SK-N-SH (cell line): ENCODE measurements at regions not wholly inside any gene's neighbourhood (a gene's known extent, or its start where the extent isn't known, plus 50 kb on each side); places are given as distances from the start of the nearest gene placed in this dataset.

ENCODE experiments used
- CTCF ChIA-PET: fragments of 300-600, 350-600 bp; formaldehyde crosslinking; extraction: SDS; loops from one replicate; lab custom pipeline; 2021; lab: Yijun Ruan, JAX
- POLR2A ChIA-PET: fragments of 350-600 bp; sonication (Branson Sonifier 250); formaldehyde crosslinking; extraction: SDS; loops from one replicate; lab custom pipeline; 2020; ENCODE audit warnings: antibody characterized with exemption, inconsistent platforms; lab: Yijun Ruan, JAX
- DNase-seq: peaks from one replicate; pipeline ENCODE4 v3.0.0; 2012
- H2AFZ ChIP-seq: fragments of 200-600 bp; sonication (generic); 2 replicates; pipeline ENCODE4 v1.8.1; 2016; ENCODE audit warnings: antibody characterized with exemption, mild to moderate bottlenecking, low read depth
- H3F3A ChIP-seq: fragments of 200-600 bp; sonication (generic); replicated peaks from 2 replicates; pipeline ENCODE3; 2016; ENCODE audit warnings: antibody characterized with exemption, mild to moderate bottlenecking; ENCODE audit not compliant: insufficient read depth
- H3K27ac ChIP-seq, 2 experiments: fragments of 200-500 bp in 1 of 2; fragments of 200-600 bp in 1 of 2; sonication (Bioruptor generic) in 1 of 2; sonication (generic), shearing (Covaris generic) in 1 of 2; 2 replicates each; pipeline versions ENCODE4 v1.5.1 to v1.6.1; 2014 to 2016; ENCODE audit warnings: low read depth in 2 of 2, inconsistent platforms in 1 of 2, low read length in 1 of 2, mild to moderate bottlenecking in 1 of 2, mixed read lengths in 1 of 2
- H3K27me3 ChIP-seq: fragments of 200-600 bp; sonication (generic), shearing (Covaris generic); 2 replicates; pipeline ENCODE4 v1.6.1; 2016; ENCODE audit warnings: mixed run types; ENCODE audit not compliant: insufficient read depth
- H3K36me3 ChIP-seq, 2 experiments: fragments of 200-500 bp in 1 of 2; fragments of 200-600 bp in 1 of 2; sonication (Bioruptor generic) in 1 of 2; sonication (generic) in 1 of 2; replicated peaks in 1 of 2; 2 replicates each; pipeline versions ENCODE3 to v1.5.1; 2014 to 2016; ENCODE audit warnings: low read length in 1 of 2, mild to moderate bottlenecking in 1 of 2; ENCODE audit not compliant: insufficient read depth in 2 of 2, control insufficient read depth in 1 of 2
- H3K4me1 ChIP-seq, 2 experiments: fragments of 200-500 bp in 1 of 2; fragments of 200-600 bp in 1 of 2; sonication (Bioruptor generic) in 1 of 2; sonication (generic), shearing (Covaris generic) in 1 of 2; 2 replicates each; pipeline versions ENCODE4 v1.5.1 to v1.6.1; 2014 to 2016; ENCODE audit warnings: low read depth in 1 of 2, low read length in 1 of 2, mixed run types in 1 of 2; ENCODE audit not compliant: insufficient read depth in 2 of 2, control insufficient read depth in 1 of 2
- H3K4me2 ChIP-seq: fragments of 200-600 bp; sonication (generic), shearing (Covaris generic); 2 replicates; pipeline ENCODE4 v1.6.1; 2017; ENCODE audit warnings: mixed run types
- H3K4me3 ChIP-seq, 2 experiments: fragments of 200-500 bp in 1 of 2; fragments of 200-600 bp in 1 of 2; sonication (Bioruptor generic) in 1 of 2; sonication (generic), shearing (Covaris generic) in 1 of 2; 2 replicates each; pipeline versions ENCODE4 v1.5.1 to v1.8.1; 2014 to 2016; ENCODE audit warnings: low read depth in 2 of 2, inconsistent platforms in 1 of 2, low read length in 1 of 2, mild to moderate bottlenecking in 1 of 2, mixed read lengths in 1 of 2, moderate library complexity in 1 of 2
- H3K79me2 ChIP-seq: fragments of 200-600 bp; sonication (generic); 2 replicates; pipeline ENCODE4 v1.8.1; 2017; ENCODE audit warnings: mild to moderate bottlenecking; ENCODE audit not compliant: insufficient read depth
- H3K9ac ChIP-seq: fragments of 200-600 bp; sonication (generic); 2 replicates; pipeline ENCODE4 v1.6.1; 2017; ENCODE audit warnings: mixed run types
- H3K9me2 ChIP-seq: fragments of 200-600 bp; sonication (generic); 2 replicates; pipeline ENCODE4 v1.6.1; 2017; ENCODE audit warnings: mixed run types
- H3K9me3 ChIP-seq: fragments of 200-600 bp; sonication (generic); 2 replicates; pipeline ENCODE4 v1.6.1; 2017; ENCODE audit warnings: mixed run types, mild to moderate bottlenecking, moderate library complexity
- H4K20me1 ChIP-seq: fragments of 200-600 bp; sonication (generic); 2 replicates; pipeline ENCODE4 v1.6.1; 2017; ENCODE audit warnings: mild to moderate bottlenecking, mixed run types; ENCODE audit not compliant: insufficient read depth
- CHD2 ChIP-seq: fragments of 150-350 bp; IDR thresholded peaks from 2 replicates; pipeline ENCODE4 v1.6.1; 2018; ENCODE audit warnings: low read length; ENCODE audit not compliant: partially characterized antibody
- FOXM1 ChIP-seq: IDR thresholded peaks from 2 replicates; pipeline ENCODE4 v1.4.0; 2012; ENCODE audit warnings: low read depth, mild to moderate bottlenecking
- GABPA ChIP-seq: IDR thresholded peaks from 2 replicates; pipeline ENCODE4 v1.4.0; 2012; ENCODE audit warnings: low read depth, mild to moderate bottlenecking
- JUND ChIP-seq: IDR thresholded peaks from 2 replicates; pipeline ENCODE4 v1.4.0; 2012
- MXI1 ChIP-seq: IDR thresholded peaks from 2 replicates; pipeline ENCODE4 v1.6.1; 2012; ENCODE audit warnings: mild to moderate bottlenecking, low read depth, low read length, improper control_type of control experiment
- NFIC ChIP-seq: IDR thresholded peaks from 2 replicates; pipeline ENCODE4 v1.4.0; 2012; ENCODE audit warnings: borderline replicate concordance
- POLR2AphosphoS5 ChIP-seq: IDR thresholded peaks from 2 replicates; pipeline ENCODE4 v1.6.1; 2012; ENCODE audit warnings: low read depth, low read length
- RCOR1 ChIP-seq: fragments of 150-350 bp; IDR thresholded peaks from 2 replicates; pipeline ENCODE4 v1.6.1; 2017; ENCODE audit warnings: antibody characterized with exemption, low read length
- RFX5 ChIP-seq: IDR thresholded peaks from 2 replicates; pipeline ENCODE4 v1.6.1; 2012; ENCODE audit warnings: mild to moderate bottlenecking, improper control_type of control experiment, low read length
- SMC3 ChIP-seq: IDR thresholded peaks from 2 replicates; pipeline ENCODE4 v1.6.1; 2012; ENCODE audit warnings: low read depth, low read length, improper control_type of control experiment
- TCF12 ChIP-seq: IDR thresholded peaks from 2 replicates; pipeline ENCODE4 v1.4.0; 2012
- TEAD4 ChIP-seq: IDR thresholded peaks from 2 replicates; pipeline ENCODE4 v1.4.0; 2012; ENCODE audit warnings: mild to moderate bottlenecking, borderline replicate concordance; ENCODE audit not compliant: insufficient read depth
- WGBS: methylation state at CpG from one replicate; pipeline ENCODE4 v1.1.6; 2017; ENCODE audit warnings: low lambda C conversion rate; 5-methylcytosine and 5-hydroxymethylcytosine counted together
- TF ChIP-seq, protein P1 (sequence below): IDR thresholded peaks from 2 replicates; pipeline ENCODE4 v1.4.0; 2012; ENCODE audit warnings: low read depth, borderline replicate concordance
- TF ChIP-seq, protein P2 (sequence below): IDR thresholded peaks from 2 replicates; pipeline ENCODE4 v1.4.0; 2012; ENCODE audit warnings: low read depth
- TF ChIP-seq, protein P3 (sequence below): fragments of 150-350 bp; IDR thresholded peaks from 2 replicates; pipeline ENCODE4 v1.6.1; 2017; ENCODE audit warnings: antibody characterized with exemption, low read length, low read depth, borderline replicate concordance
- TF ChIP-seq, protein P4 (sequence below): IDR thresholded peaks from 2 replicates; pipeline ENCODE4 v1.6.1; 2012; ENCODE audit warnings: mild to moderate bottlenecking, low read depth, low read length, moderate library complexity
- TF ChIP-seq, protein P5 (sequence below): fragments of 200-600 bp; sonication (generic); IDR thresholded peaks from 2 replicates; pipeline ENCODE4 v1.6.1; 2017; ENCODE audit warnings: antibody characterized with exemption, mild to moderate bottlenecking, moderate library complexity
- TF ChIP-seq, protein P6 (sequence below): IDR thresholded peaks from 2 replicates; pipeline ENCODE4 v1.4.0; 2012; ENCODE audit warnings: low read depth, borderline replicate concordance

DNA sequence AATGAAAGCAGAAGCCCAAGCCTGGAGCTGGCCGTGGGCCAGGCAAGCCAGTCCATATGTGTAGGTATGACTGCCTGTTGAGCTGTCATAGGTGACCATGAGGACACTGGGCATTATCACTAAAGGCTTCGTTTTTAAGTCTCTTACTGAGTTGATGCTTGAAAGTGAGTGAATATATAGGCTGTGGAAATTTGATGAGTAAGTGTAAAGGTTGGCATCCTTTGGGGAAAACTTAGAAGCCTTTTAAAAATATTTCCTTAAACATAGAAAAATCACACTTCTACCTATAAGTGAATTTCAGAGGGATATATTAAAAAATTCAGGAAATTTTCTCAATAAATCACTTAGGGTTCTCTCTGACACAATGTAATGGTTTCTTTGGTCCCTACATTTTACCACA, 396.5 kb downstream of the FOXG1 start:
- H3K9me2 ChIP-seq, result no peaks in the 10 kb centered on the region
- H3K79me2 ChIP-seq, result no peaks in the 10 kb centered on the region
- WGBS, result 0% methylated on average over 2 of the region's 2 CpGs
- H3K9me3 ChIP-seq, result no peaks in the 10 kb centered on the region
- DNase-seq, result no peak
- no peak overlapping the region for H3K27ac ChIP-seq
- H4K20me1 ChIP-seq, result no peaks in the 10 kb centered on the region
- TF ChIP-seq, protein P1, sequence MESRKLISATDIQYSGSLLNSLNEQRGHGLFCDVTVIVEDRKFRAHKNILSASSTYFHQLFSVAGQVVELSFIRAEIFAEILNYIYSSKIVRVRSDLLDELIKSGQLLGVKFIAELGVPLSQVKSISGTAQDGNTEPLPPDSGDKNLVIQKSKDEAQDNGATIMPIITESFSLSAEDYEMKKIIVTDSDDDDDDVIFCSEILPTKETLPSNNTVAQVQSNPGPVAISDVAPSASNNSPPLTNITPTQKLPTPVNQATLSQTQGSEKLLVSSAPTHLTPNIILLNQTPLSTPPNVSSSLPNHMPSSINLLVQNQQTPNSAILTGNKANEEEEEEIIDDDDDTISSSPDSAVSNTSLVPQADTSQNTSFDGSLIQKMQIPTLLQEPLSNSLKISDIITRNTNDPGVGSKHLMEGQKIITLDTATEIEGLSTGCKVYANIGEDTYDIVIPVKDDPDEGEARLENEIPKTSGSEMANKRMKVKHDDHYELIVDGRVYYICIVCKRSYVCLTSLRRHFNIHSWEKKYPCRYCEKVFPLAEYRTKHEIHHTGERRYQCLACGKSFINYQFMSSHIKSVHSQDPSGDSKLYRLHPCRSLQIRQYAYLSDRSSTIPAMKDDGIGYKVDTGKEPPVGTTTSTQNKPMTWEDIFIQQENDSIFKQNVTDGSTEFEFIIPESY, result no peak
- no peak for TF ChIP-seq RCOR1
- TF ChIP-seq FOXM1, result no peak
- POLR2A ChIA-PET, result no interaction called here
- H3F3A ChIP-seq, result no peaks in the 10 kb centered on the region
- no peak overlapping the region for H3K4me3 ChIP-seq
- H3K27me3 ChIP-seq, result no peaks in the 10 kb centered on the region; the same call in 1 of the 2 replicates
- H3K9ac ChIP-seq, result no peak overlapping the region
- CTCF ChIA-PET, result no interaction called here
- no peaks in the 10 kb centered on the region for H3K4me1 ChIP-seq
- H3K4me2 ChIP-seq, result no peak overlapping the region
- no peaks in the 10 kb centered on the region for H3K36me3 ChIP-seq
- H2AFZ ChIP-seq, result no peak overlapping the region

DNA sequence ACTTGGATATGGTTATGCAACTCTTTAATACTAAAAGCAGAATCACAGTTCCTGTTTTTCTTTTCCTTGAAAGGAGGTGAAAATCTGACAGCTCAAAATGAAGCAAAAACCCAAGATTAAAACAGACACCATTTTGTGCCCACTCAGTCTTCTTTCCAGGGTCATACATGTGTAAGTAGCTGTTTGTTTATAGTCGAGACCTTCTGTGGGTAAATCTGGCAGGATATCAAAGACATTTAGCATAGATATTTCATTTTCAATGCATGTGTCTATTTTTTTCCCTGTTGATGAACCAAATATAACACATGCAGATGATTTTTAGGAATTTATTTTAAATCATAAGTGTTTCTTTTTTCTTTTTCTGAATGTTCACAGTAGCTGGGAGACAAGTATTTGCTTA, 398.8 kb downstream of the FOXG1 start:
- Histone ChIP-seq H3K4me1 (no peaks in the 10 kb centered on the region), H3K27me3 (no peaks in the 10 kb centered on the region; the same call in 1 of the 2 replicates), H3K4me3 (no peak overlapping the region), H4K20me1 (no peaks in the 10 kb centered on the region), H3K4me2 (no peak overlapping the region), H3K9ac (no peak overlapping the region), H3K36me3 (no peaks in the 10 kb centered on the region), H2AFZ (no peak overlapping the region), H3F3A (no peaks in the 10 kb centered on the region), H3K9me2 (no peaks in the 10 kb centered on the region), H3K9me3 (no peaks in the 10 kb centered on the region), H3K27ac (no peak overlapping the region), H3K79me2 (no peaks in the 10 kb centered on the region)
- CTCF ChIA-PET, result interaction anchor here (1.2 kb wide), 1 partner anchor 12 kb away, joined by 3 read pairs; no protein-coding TSS in a partner anchor
- TF ChIP-seq, protein P2, sequence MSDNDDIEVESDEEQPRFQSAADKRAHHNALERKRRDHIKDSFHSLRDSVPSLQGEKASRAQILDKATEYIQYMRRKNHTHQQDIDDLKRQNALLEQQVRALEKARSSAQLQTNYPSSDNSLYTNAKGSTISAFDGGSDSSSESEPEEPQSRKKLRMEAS, result no peak
- TF ChIP-seq FOXM1 (no peak), GABPA (no peak), RCOR1 (no peak), MXI1 (no peak), NFIC (no peak), TEAD4 (no peak), JUND (no peak), TCF12 (no peak), RFX5 (no peak), CHD2 (no peak), POLR2AphosphoS5 (no peak), SMC3 (no peak)
- TF ChIP-seq, protein P3, sequence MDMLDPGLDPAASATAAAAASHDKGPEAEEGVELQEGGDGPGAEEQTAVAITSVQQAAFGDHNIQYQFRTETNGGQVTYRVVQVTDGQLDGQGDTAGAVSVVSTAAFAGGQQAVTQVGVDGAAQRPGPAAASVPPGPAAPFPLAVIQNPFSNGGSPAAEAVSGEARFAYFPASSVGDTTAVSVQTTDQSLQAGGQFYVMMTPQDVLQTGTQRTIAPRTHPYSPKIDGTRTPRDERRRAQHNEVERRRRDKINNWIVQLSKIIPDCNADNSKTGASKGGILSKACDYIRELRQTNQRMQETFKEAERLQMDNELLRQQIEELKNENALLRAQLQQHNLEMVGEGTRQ, result no peak
- TF ChIP-seq, protein P4, sequence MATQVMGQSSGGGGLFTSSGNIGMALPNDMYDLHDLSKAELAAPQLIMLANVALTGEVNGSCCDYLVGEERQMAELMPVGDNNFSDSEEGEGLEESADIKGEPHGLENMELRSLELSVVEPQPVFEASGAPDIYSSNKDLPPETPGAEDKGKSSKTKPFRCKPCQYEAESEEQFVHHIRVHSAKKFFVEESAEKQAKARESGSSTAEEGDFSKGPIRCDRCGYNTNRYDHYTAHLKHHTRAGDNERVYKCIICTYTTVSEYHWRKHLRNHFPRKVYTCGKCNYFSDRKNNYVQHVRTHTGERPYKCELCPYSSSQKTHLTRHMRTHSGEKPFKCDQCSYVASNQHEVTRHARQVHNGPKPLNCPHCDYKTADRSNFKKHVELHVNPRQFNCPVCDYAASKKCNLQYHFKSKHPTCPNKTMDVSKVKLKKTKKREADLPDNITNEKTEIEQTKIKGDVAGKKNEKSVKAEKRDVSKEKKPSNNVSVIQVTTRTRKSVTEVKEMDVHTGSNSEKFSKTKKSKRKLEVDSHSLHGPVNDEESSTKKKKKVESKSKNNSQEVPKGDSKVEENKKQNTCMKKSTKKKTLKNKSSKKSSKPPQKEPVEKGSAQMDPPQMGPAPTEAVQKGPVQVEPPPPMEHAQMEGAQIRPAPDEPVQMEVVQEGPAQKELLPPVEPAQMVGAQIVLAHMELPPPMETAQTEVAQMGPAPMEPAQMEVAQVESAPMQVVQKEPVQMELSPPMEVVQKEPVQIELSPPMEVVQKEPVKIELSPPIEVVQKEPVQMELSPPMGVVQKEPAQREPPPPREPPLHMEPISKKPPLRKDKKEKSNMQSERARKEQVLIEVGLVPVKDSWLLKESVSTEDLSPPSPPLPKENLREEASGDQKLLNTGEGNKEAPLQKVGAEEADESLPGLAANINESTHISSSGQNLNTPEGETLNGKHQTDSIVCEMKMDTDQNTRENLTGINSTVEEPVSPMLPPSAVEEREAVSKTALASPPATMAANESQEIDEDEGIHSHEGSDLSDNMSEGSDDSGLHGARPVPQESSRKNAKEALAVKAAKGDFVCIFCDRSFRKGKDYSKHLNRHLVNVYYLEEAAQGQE, result no peak
- TF ChIP-seq, protein P5, sequence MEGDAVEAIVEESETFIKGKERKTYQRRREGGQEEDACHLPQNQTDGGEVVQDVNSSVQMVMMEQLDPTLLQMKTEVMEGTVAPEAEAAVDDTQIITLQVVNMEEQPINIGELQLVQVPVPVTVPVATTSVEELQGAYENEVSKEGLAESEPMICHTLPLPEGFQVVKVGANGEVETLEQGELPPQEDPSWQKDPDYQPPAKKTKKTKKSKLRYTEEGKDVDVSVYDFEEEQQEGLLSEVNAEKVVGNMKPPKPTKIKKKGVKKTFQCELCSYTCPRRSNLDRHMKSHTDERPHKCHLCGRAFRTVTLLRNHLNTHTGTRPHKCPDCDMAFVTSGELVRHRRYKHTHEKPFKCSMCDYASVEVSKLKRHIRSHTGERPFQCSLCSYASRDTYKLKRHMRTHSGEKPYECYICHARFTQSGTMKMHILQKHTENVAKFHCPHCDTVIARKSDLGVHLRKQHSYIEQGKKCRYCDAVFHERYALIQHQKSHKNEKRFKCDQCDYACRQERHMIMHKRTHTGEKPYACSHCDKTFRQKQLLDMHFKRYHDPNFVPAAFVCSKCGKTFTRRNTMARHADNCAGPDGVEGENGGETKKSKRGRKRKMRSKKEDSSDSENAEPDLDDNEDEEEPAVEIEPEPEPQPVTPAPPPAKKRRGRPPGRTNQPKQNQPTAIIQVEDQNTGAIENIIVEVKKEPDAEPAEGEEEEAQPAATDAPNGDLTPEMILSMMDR, result no peak
- TF ChIP-seq, protein P6, sequence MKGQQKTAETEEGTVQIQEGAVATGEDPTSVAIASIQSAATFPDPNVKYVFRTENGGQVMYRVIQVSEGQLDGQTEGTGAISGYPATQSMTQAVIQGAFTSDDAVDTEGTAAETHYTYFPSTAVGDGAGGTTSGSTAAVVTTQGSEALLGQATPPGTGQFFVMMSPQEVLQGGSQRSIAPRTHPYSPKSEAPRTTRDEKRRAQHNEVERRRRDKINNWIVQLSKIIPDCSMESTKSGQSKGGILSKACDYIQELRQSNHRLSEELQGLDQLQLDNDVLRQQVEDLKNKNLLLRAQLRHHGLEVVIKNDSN, result no peak
- POLR2A ChIA-PET, result no interaction called here
- 3% methylated on average over 1 of the region's 1 CpG for WGBS
- no peak for DNase-seq
